Caco-2 (cell line): ENCODE measurements at regions not wholly inside any gene's neighbourhood (a gene's known extent, or its start where the extent isn't known, plus 50 kb on each side); places are given as distances from the start of the nearest gene placed in this dataset.

ENCODE experiments used
- BruUV-seq: library from RNA; stranded (reverse); fragments of 400-500 nt; replicated peaks from 2 replicates; lab custom pipeline; 2021; lab: Mats Ljungman, UMichigan
- CTCF ChIA-PET: fragments of 300-600 bp; sonication (Branson Sonifier 250); formaldehyde crosslinking; loops from one replicate; lab custom pipeline; 2022; ENCODE audit warnings: antibody characterized with exemption; lab: Charles Lee
- POLR2A ChIA-PET: fragments of 300-600 bp; sonication (Branson Sonifier 250); formaldehyde crosslinking; loops from one replicate; lab custom pipeline; 2022; ENCODE audit warnings: antibody characterized with exemption; lab: Charles Lee
- DNase-seq, 2 experiments: peaks; one replicate each; pipeline versions ENCODE4 v3.0.0 to v3.0.0-alpha.2; 2020 to 2022
- H3K27me3 ChIP-seq: replicated peaks from 2 replicates; pipeline ENCODE4 v1.6.0; 2011; ENCODE audit warnings: low read length; ENCODE audit not compliant: control insufficient read depth, insufficient read depth
- H3K36me3 ChIP-seq: 2 replicates; pipeline ENCODE4 v1.5.1; 2011; ENCODE audit warnings: low read length; ENCODE audit not compliant: control insufficient read depth, insufficient read depth
- H3K4me1 ChIP-seq: fragments of 250-450 bp; sonication (Bioruptor Pico); 2 replicates; pipeline ENCODE4 v1.5.1; 2020; ENCODE audit warnings: mild to moderate bottlenecking
- H3K4me3 ChIP-seq: 2 replicates; pipeline ENCODE4 v1.5.1; 2011; ENCODE audit warnings: low read depth, mild to moderate bottlenecking, control low read depth, low read length
- H3K9me3 ChIP-seq: fragments of 250-450 bp; sonication (Bioruptor Pico); 2 replicates; pipeline ENCODE4 v1.5.1; 2020; ENCODE audit warnings: mild to moderate bottlenecking, moderate library complexity
- H3K27ac Mint-ChIP-seq: one replicate; pipeline ENCODE4 v1.8.0; 2022; ENCODE audit warnings: mixed read lengths; ENCODE audit not compliant: unreplicated experiment
- H3K27me3 Mint-ChIP-seq: one replicate; pipeline ENCODE4 v1.8.0; 2022; ENCODE audit warnings: mixed read lengths; ENCODE audit not compliant: insufficient read depth, unreplicated experiment
- H3K36me3 Mint-ChIP-seq: one replicate; pipeline ENCODE4 v1.8.0; 2022; ENCODE audit warnings: mild to moderate bottlenecking, mixed read lengths; ENCODE audit not compliant: insufficient read depth, unreplicated experiment
- H3K4me1 Mint-ChIP-seq: one replicate; pipeline ENCODE4 v1.8.0; 2022; ENCODE audit warnings: low read depth, mixed read lengths; ENCODE audit not compliant: unreplicated experiment
- H3K4me3 Mint-ChIP-seq: one replicate; pipeline ENCODE4 v1.8.0; 2022; ENCODE audit warnings: mild to moderate bottlenecking, moderate library complexity, mixed read lengths; ENCODE audit not compliant: unreplicated experiment
- H3K9me3 Mint-ChIP-seq: one replicate; pipeline ENCODE4 v1.8.0; 2022; ENCODE audit warnings: mixed read lengths; ENCODE audit not compliant: unreplicated experiment
- CTCF ChIP-seq, 2 experiments: fragments of 200-600 bp in 1 of 2; IDR thresholded peaks; 1 replicate in 1 of 2; 2 replicates in 1 of 2; pipeline versions ENCODE4 v1.5.1 to v1.8.0; 2011 to 2022; ENCODE audit warnings: antibody characterized with exemption in 1 of 2, control low read depth in 1 of 2, inconsistent platforms in 1 of 2, low read depth in 1 of 2, low read length in 1 of 2, mild to moderate bottlenecking in 1 of 2, moderate library complexity in 1 of 2; ENCODE audit not compliant: insufficient read depth in 1 of 2, severe bottlenecking in 1 of 2, unreplicated experiment in 1 of 2
- intact Hi-C: fragments of 100-400 bp; cut with micrococcal nuclease; formaldehyde crosslinking; loops from one replicate; pipeline ENCODE4 v1.10.0; 2022; ENCODE audit not compliant: unreplicated experiment

- no peaks in the 10 kb centered on the region for H3K27me3 Mint-ChIP-seq
Measured at GRCh38 chr1:70820995-70821394, 226.6 kb downstream of the PTGER3 start.

GRCh38 chr1:70826428-70826827 is 221.2 kb downstream of the PTGER3 start:
- DNase-seq: no peak
- no peaks in the 10 kb centered on the region for H3K4me1 Mint-ChIP-seq
- ChIA-PET CTCF (no interaction called here), POLR2A (no interaction called here)
- no peak for TF ChIP-seq CTCF (IDR thresholded peaks at IDR 0.05; ENCODE audit: insufficient read depth in 1 of 2, low read depth in 1 of 2, low read length in 1 of 2, severe bottlenecking in 1 of 2, unreplicated experiment in 1 of 2)
- intact Hi-C loops: no loop called here
- no peak overlapping the region for H3K4me3 Mint-ChIP-seq
- H3K9me3 Mint-ChIP-seq: no peaks in the 10 kb centered on the region
- no peak overlapping the region for H3K27ac Mint-ChIP-seq
- no peaks in the 10 kb centered on the region for H3K36me3 ChIP-seq
- H3K36me3 Mint-ChIP-seq: no peaks in the 10 kb centered on the region
- H3K27me3 ChIP-seq: no peaks in the 10 kb centered on the region
- BruUV-seq: no TSS peak
- H3K4me1 ChIP-seq: no peaks in the 10 kb centered on the region
- H3K4me3 ChIP-seq: no peak overlapping the region
- no peaks in the 10 kb centered on the region for H3K9me3 ChIP-seq
- no peaks in the 10 kb centered on the region for H3K27me3 Mint-ChIP-seq

More at GRCh38 chr1:70820995-70821394, 226.6 kb downstream of the PTGER3 start:
- no peaks in the 10 kb centered on the region for H3K36me3 Mint-ChIP-seq
- H3K4me3 Mint-ChIP-seq: no peak overlapping the region
- Histone ChIP-seq H3K27me3 (no peaks in the 10 kb centered on the region), H3K4me1 (no peaks in the 10 kb centered on the region), H3K36me3 (no peaks in the 10 kb centered on the region), H3K4me3 (no peak overlapping the region), H3K9me3 (no peaks in the 10 kb centered on the region)
- DNase-seq: no peak
- H3K9me3 Mint-ChIP-seq: no peaks in the 10 kb centered on the region
- H3K4me1 Mint-ChIP-seq: no peaks in the 10 kb centered on the region
- intact Hi-C loops: no loop called here
- BruUV-seq: no TSS peak
- POLR2A ChIA-PET: no interaction called here
- H3K27ac Mint-ChIP-seq: no peak overlapping the region
- TF ChIP-seq CTCF (IDR thresholded peaks at IDR 0.05; ENCODE audit: insufficient read depth in 1 of 2, low read depth in 1 of 2, low read length in 1 of 2, severe bottlenecking in 1 of 2, unreplicated experiment in 1 of 2): no peak
- CTCF ChIA-PET: no interaction called here

- Mint-ChIP-seq H3K27me3 (no peaks in the 10 kb centered on the region), H3K4me3 (no peak overlapping the region), H3K9me3 (no peaks in the 10 kb centered on the region), H3K36me3 (no peaks in the 10 kb centered on the region), H3K4me1 (no peaks in the 10 kb centered on the region), H3K27ac (no peak overlapping the region)
- POLR2A ChIA-PET: no interaction called here
- no peaks in the 10 kb centered on the region for H3K9me3 ChIP-seq
- intact Hi-C loops: no loop called here
- no TSS peak for BruUV-seq
- no peak overlapping the region for H3K4me3 ChIP-seq
- CTCF ChIA-PET: no interaction called here
- H3K4me1 ChIP-seq: no peaks in the 10 kb centered on the region
- no peaks in the 10 kb centered on the region for H3K36me3 ChIP-seq
- DNase-seq: no peak
- TF ChIP-seq CTCF (IDR thresholded peaks at IDR 0.05; ENCODE audit: insufficient read depth in 1 of 2, low read depth in 1 of 2, low read length in 1 of 2, severe bottlenecking in 1 of 2, unreplicated experiment in 1 of 2): no peak
- H3K27me3 ChIP-seq: no peaks in the 10 kb centered on the region
Measured at GRCh38 chr1:70827030-70827429, 220.6 kb downstream of the PTGER3 start.
